Activated naive CD4-positive, alpha-beta T cell treated with anti-CD3 and anti-CD28 coated beads for 36 hours (primary cell): ENCODE measurements at regions not wholly inside any gene's neighbourhood (a gene's known extent, or its start where the extent isn't known, plus 50 kb on each side); places are given as distances from the start of the nearest gene placed in this dataset.

Experiments
- CTCF ChIA-PET: fragments of 350-600 bp; sonication (Branson Sonifier 250); formaldehyde crosslinking; loops from one replicate; lab custom pipeline; 2021; ENCODE audit warnings: antibody characterized with exemption; lab: Charles Lee
- DNase-seq: peaks from one replicate; pipeline ENCODE4 v3.0.0-alpha.2; 2020
- H3K27ac Mint-ChIP-seq: one replicate; pipeline ENCODE4 v1.8.0; 2021; ENCODE audit warnings: mild to moderate bottlenecking, mixed read lengths
- H3K27me3 Mint-ChIP-seq: one replicate; pipeline ENCODE4 v1.8.0; 2021; ENCODE audit warnings: low read depth, mixed read lengths
- H3K36me3 Mint-ChIP-seq: one replicate; pipeline ENCODE4 v1.8.0; 2021; ENCODE audit warnings: low read depth, mixed read lengths
- H3K4me1 Mint-ChIP-seq: one replicate; pipeline ENCODE4 v1.8.0; 2021; ENCODE audit warnings: low read depth, mixed read lengths
- H3K4me3 Mint-ChIP-seq: one replicate; pipeline ENCODE4 v1.8.0; 2021; ENCODE audit warnings: mild to moderate bottlenecking, moderate library complexity, mixed read lengths
- H3K9me3 Mint-ChIP-seq: one replicate; pipeline ENCODE4 v1.8.0; 2021; ENCODE audit warnings: mixed read lengths
- intact Hi-C: fragments of 100-400 bp; cut with micrococcal nuclease; formaldehyde crosslinking; loops from one replicate; pipeline ENCODE4 v1.15.1; 2023

GRCh38 chrX:85516131-85516530, 136.7 kb upstream of the POF1B start:
- intact Hi-C loops, result no loop called here
- Mint-ChIP-seq H3K36me3 (no peaks in the 10 kb centered on the region), H3K4me1 (no peaks in the 10 kb centered on the region), H3K27ac (no peak overlapping the region), H3K4me3 (no peak overlapping the region), H3K9me3 (no peaks in the 10 kb centered on the region), H3K27me3 (no peaks in the 10 kb centered on the region)
- CTCF ChIA-PET, result no interaction called here
- no peak for DNase-seq

GRCh38 chrX:85506871-85507270, 127.4 kb upstream of the POF1B start:
- no peaks in the 10 kb centered on the region for H3K27me3 Mint-ChIP-seq
- no peak overlapping the region for H3K27ac Mint-ChIP-seq
- DNase-seq, result no peak
- no peaks in the 10 kb centered on the region for H3K4me1 Mint-ChIP-seq
- no peaks in the 10 kb centered on the region for H3K9me3 Mint-ChIP-seq
- intact Hi-C loops, result no loop called here
- no peak overlapping the region for H3K4me3 Mint-ChIP-seq
- no peaks in the 10 kb centered on the region for H3K36me3 Mint-ChIP-seq
- CTCF ChIA-PET, result no interaction called here

GRCh38 chrX:85505801-85506200, 126.3 kb upstream of the POF1B start:
- intact Hi-C loops, result no loop called here
- H3K9me3 Mint-ChIP-seq, result no peaks in the 10 kb centered on the region
- CTCF ChIA-PET, result no interaction called here
- no peak for DNase-seq
- no peaks in the 10 kb centered on the region for H3K36me3 Mint-ChIP-seq
- no peak overlapping the region for H3K27ac Mint-ChIP-seq
- H3K4me1 Mint-ChIP-seq, result no peaks in the 10 kb centered on the region
- H3K27me3 Mint-ChIP-seq, result no peaks in the 10 kb centered on the region
- no peak overlapping the region for H3K4me3 Mint-ChIP-seq

GRCh38 chrX:85504381-85504780, 124.9 kb upstream of the POF1B start:
- CTCF ChIA-PET, result no interaction called here
- no peaks in the 10 kb centered on the region for H3K36me3 Mint-ChIP-seq
- no peaks in the 10 kb centered on the region for H3K9me3 Mint-ChIP-seq
- no peaks in the 10 kb centered on the region for H3K27me3 Mint-ChIP-seq
- no peak overlapping the region for H3K27ac Mint-ChIP-seq
- H3K4me3 Mint-ChIP-seq, result no peak overlapping the region
- DNase-seq, result no peak
- H3K4me1 Mint-ChIP-seq, result no peaks in the 10 kb centered on the region
- intact Hi-C loops, result no loop called here

- Mint-ChIP-seq H3K4me3 (no peak overlapping the region), H3K27me3 (no peaks in the 10 kb centered on the region), H3K36me3 (no peaks in the 10 kb centered on the region), H3K9me3 (no peaks in the 10 kb centered on the region), H3K4me1 (no peaks in the 10 kb centered on the region), H3K27ac (no peak overlapping the region)
- DNase-seq, result no peak
- intact Hi-C loops, result no loop called here
- CTCF ChIA-PET, result no interaction called here
Measured at GRCh38 chrX:85503258-85504158, 124.0 kb upstream of the POF1B start.

- no peak for DNase-seq
- no peaks in the 10 kb centered on the region for H3K27me3 Mint-ChIP-seq
- no peaks in the 10 kb centered on the region for H3K9me3 Mint-ChIP-seq
- no peaks in the 10 kb centered on the region for H3K4me1 Mint-ChIP-seq
- H3K27ac Mint-ChIP-seq, result no peak overlapping the region
- no peaks in the 10 kb centered on the region for H3K36me3 Mint-ChIP-seq
- intact Hi-C loops, result no loop called here
- CTCF ChIA-PET, result no interaction called here
- no peak overlapping the region for H3K4me3 Mint-ChIP-seq
Measured at GRCh38 chrX:85501349-85501748, 121.9 kb upstream of the POF1B start.

GRCh38 chrX:85499400-85499799, 119.9 kb upstream of the POF1B start:
- Mint-ChIP-seq H3K27me3 (no peaks in the 10 kb centered on the region), H3K27ac (no peak overlapping the region), H3K36me3 (no peaks in the 10 kb centered on the region), H3K4me1 (no peaks in the 10 kb centered on the region), H3K4me3 (no peak overlapping the region), H3K9me3 (no peaks in the 10 kb centered on the region)
- CTCF ChIA-PET, result no interaction called here
- intact Hi-C loops, result no loop called here
- no peak for DNase-seq

GRCh38 chrX:85493821-85494220, 114.4 kb upstream of the POF1B start:
- Mint-ChIP-seq H3K9me3 (no peaks in the 10 kb centered on the region), H3K36me3 (no peaks in the 10 kb centered on the region), H3K27ac (no peak overlapping the region), H3K4me3 (no peak overlapping the region), H3K27me3 (no peaks in the 10 kb centered on the region), H3K4me1 (no peaks in the 10 kb centered on the region)
- intact Hi-C loops, result no loop called here
- CTCF ChIA-PET, result interaction anchor here (0.5 kb wide), 1 partner anchor 423 kb away, joined by 5 read pairs; no protein-coding TSS in a partner anchor
- DNase-seq, result no peak

GRCh38 chrX:85454295-85454694, 74.8 kb upstream of the POF1B start:
- CTCF ChIA-PET, result no interaction called here
- intact Hi-C loops, result no loop called here
- peaks cover 1% of the 10 kb centered on the region for H3K9me3 Mint-ChIP-seq

GRCh38 chrX:85444613-85445012, 65.1 kb upstream of the POF1B start:
- no peak overlapping the region for H3K4me3 Mint-ChIP-seq
- DNase-seq, result no peak
- intact Hi-C loops, result no loop called here
- no peak overlapping the region for H3K27ac Mint-ChIP-seq
- CTCF ChIA-PET, result no interaction called here
- H3K9me3 Mint-ChIP-seq, result peaks cover 2% of the 10 kb centered on the region
- H3K4me1 Mint-ChIP-seq, result no peaks in the 10 kb centered on the region
- no peaks in the 10 kb centered on the region for H3K36me3 Mint-ChIP-seq
- H3K27me3 Mint-ChIP-seq, result no peaks in the 10 kb centered on the region

More at GRCh38 chrX:85454295-85454694, 74.8 kb upstream of the POF1B start:
- Mint-ChIP-seq H3K36me3 (no peaks in the 10 kb centered on the region), H3K27ac (no peak overlapping the region), H3K27me3 (no peaks in the 10 kb centered on the region), H3K4me1 (no peaks in the 10 kb centered on the region), H3K4me3 (no peak overlapping the region)
- no peak for DNase-seq
